Activated naive CD8-positive, alpha-beta T cell treated with anti-CD3 and anti-CD28 coated beads, Interleukin-2, amount 10 ng/mL, durations not matched to agents 7 days and 5 days (primary cell): ENCODE measurements at regions not wholly inside any gene's neighbourhood (a gene's known extent, or its start where the extent isn't known, plus 50 kb on each side); places are given as distances from the start of the nearest gene placed in this dataset.
"Not testable (repeated sequence)": the region's sequence is repeated elsewhere in the genome, so short reads cannot be mapped to it uniquely, and the experiment has no call there.

Source experiments
- ATAC-seq: fragments of 150-1000 bp; cut with Tn5 transposase; one replicate; pipeline ENCODE4 v1.10.0; 2021; ENCODE audit warnings: low read depth, moderate library complexity
- POLR2A ChIA-PET: fragments of 350-600 bp; sonication (Branson Sonifier 250); formaldehyde crosslinking; loops from one replicate; lab custom pipeline; 2021; ENCODE audit warnings: antibody characterized with exemption; lab: Charles Lee
- DNase-seq: peaks from one replicate; pipeline ENCODE4 v3.0.0; 2021
- H3K27ac Mint-ChIP-seq: one replicate; pipeline ENCODE4 v1.8.0; 2022; ENCODE audit warnings: mild to moderate bottlenecking, mixed read lengths
- H3K27me3 Mint-ChIP-seq: one replicate; pipeline ENCODE4 v1.8.0; 2022; ENCODE audit warnings: mild to moderate bottlenecking, moderate library complexity, mixed read lengths
- H3K36me3 Mint-ChIP-seq: one replicate; pipeline ENCODE4 v1.8.0; 2021; ENCODE audit warnings: mild to moderate bottlenecking, mixed read lengths
- H3K4me1 Mint-ChIP-seq: one replicate; pipeline ENCODE4 v1.8.0; 2021; ENCODE audit warnings: mixed read lengths
- H3K4me3 Mint-ChIP-seq: one replicate; pipeline ENCODE4 v1.8.0; 2022; ENCODE audit warnings: mild to moderate bottlenecking, moderate library complexity, mixed read lengths
- H3K9me3 Mint-ChIP-seq: one replicate; pipeline ENCODE4 v1.8.0; 2021; ENCODE audit warnings: mixed read lengths

DNA sequence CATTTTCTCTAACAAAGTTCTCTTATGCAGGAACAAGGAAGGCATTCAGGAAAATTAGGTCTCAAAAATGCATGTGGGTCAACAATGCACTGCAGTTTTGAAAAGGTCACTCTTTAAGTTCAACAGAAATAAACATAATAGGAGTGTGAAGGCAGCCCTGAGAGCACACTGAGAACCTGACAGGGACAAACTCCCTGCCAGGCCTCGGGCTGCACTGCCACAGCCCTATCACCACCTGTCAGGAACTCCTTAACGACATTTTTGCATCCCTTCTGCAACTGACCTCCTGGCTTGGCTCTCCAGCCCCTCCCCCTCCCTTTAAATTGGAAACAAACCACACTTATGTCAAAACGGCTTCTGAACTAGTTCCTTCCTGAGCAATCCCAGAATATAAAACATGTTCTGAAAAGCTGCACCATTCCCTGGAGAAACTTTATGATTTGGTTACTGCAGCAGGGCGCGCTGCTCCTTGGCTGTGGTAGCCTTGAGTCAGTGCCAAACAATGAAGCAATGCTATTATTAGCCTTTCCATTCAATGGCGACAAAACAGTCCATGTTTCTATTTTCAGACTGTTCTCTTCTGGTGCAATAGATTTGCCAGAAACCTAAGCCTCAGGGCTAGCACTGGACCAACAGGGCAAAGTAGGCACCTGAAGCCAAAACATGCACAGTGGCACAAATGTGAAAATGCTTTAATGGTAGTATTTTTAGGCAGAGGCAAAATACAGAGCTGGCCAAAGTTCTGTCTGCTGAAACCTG is 160.1 kb upstream of the ZNF608 start:
- POLR2A ChIA-PET: no interaction called here
- peaks cover 11% of the 10 kb centered on the region for H3K4me1 Mint-ChIP-seq
- no peak overlapping the region for H3K27ac Mint-ChIP-seq
- ATAC-seq (no peak), DNase-seq (no peak)
- no peak overlapping the region for H3K4me3 Mint-ChIP-seq
- H3K9me3 Mint-ChIP-seq: peaks cover 2% of the 10 kb centered on the region
- H3K36me3 Mint-ChIP-seq: no peaks in the 10 kb centered on the region
- peaks cover 4% of the 10 kb centered on the region for H3K27me3 Mint-ChIP-seq

- no peak for DNase-seq
- Mint-ChIP-seq H3K27me3 (peaks cover 4% of the 10 kb centered on the region), H3K9me3 (peaks cover 2% of the 10 kb centered on the region), H3K4me1 (peaks cover 9% of the 10 kb centered on the region), H3K27ac (no peak overlapping the region), H3K4me3 (no peak overlapping the region), H3K36me3 (no peaks in the 10 kb centered on the region)
- POLR2A ChIA-PET: no interaction called here
- no peak for ATAC-seq
These were observed 160.7 kb upstream of the ZNF608 start for GRCh38 chr5:124907098-124907644.

GRCh38 chr5:124908581-124909451 is 162.4 kb upstream of the ZNF608 start:
- Mint-ChIP-seq H3K9me3 (no peaks in the 10 kb centered on the region), H3K4me3 (no peak overlapping the region), H3K27me3 (peaks cover 3% of the 10 kb centered on the region), H3K36me3 (no peaks in the 10 kb centered on the region), H3K4me1 (no peaks in the 10 kb centered on the region), H3K27ac (no peak overlapping the region)
- POLR2A ChIA-PET: interaction anchor here (0.6 kb wide), 1 partner anchor 34 kb away, joined by 3 read pairs; no protein-coding TSS in a partner anchor
- ATAC-seq: no peak
- DNase-seq: no peak

DNA sequence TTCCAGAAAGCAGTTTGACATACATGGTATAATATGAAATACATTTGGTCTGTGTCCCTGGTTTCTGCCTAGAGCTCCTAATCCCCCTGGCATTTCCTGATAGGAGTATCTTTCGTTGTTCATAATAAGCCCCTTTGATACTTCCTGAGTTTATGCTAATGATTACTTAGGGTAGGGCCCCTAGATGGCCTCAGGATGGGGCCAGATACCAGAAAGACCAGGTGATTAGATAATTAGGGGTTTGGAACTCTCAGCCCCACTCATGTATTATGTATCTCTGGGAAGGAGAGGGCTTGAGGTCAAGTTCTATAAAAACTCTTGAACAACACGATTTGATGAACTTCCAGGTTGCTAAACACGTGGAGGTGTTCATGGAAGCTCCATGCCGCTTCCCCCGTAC is 163.3 kb upstream of the ZNF608 start:
- POLR2A ChIA-PET: no interaction called here

GRCh38 chr5:124910354-124911016 is 164.0 kb upstream of the ZNF608 start:
- no peak for DNase-seq
- Mint-ChIP-seq H3K27me3 (peaks cover 3% of the 10 kb centered on the region), H3K4me3 (no peak overlapping the region), H3K4me1 (no peaks in the 10 kb centered on the region), H3K36me3 (no peaks in the 10 kb centered on the region), H3K27ac (no peak overlapping the region), H3K9me3 (no peaks in the 10 kb centered on the region)
- POLR2A ChIA-PET: no interaction called here
- no peak for ATAC-seq

More for the DNA sequence above, 163.3 kb upstream of the ZNF608 start:
- ATAC-seq: no peak
- Mint-ChIP-seq H3K36me3 (no peaks in the 10 kb centered on the region), H3K9me3 (no peaks in the 10 kb centered on the region), H3K4me1 (no peaks in the 10 kb centered on the region), H3K4me3 (no peak overlapping the region), H3K27ac (no peak overlapping the region), H3K27me3 (peaks cover 3% of the 10 kb centered on the region)
- DNase-seq: no peak

- Mint-ChIP-seq H3K36me3 (no peaks in the 10 kb centered on the region), H3K4me1 (no peaks in the 10 kb centered on the region), H3K27me3 (peaks cover 9% of the 10 kb centered on the region), H3K27ac (no peak overlapping the region), H3K4me3 (no peak overlapping the region), H3K9me3 (peaks cover 1% of the 10 kb centered on the region)
- DNase-seq: no peak
- POLR2A ChIA-PET: no interaction called here
- ATAC-seq: no peak
These were observed 166.3 kb upstream of the ZNF608 start for GRCh38 chr5:124912638-124913328.

GRCh38 chr5:124913329-124913653 is 166.9 kb upstream of the ZNF608 start:
- H3K36me3 Mint-ChIP-seq: no peaks in the 10 kb centered on the region
- H3K4me3 Mint-ChIP-seq: no peak overlapping the region
- H3K4me1 Mint-ChIP-seq: no peaks in the 10 kb centered on the region

GRCh38 chr5:124916313-124916712 is 169.9 kb upstream of the ZNF608 start:
- H3K9me3 Mint-ChIP-seq, POLR2A ChIA-PET, H3K36me3 Mint-ChIP-seq, DNase-seq, H3K27me3 Mint-ChIP-seq, H3K27ac Mint-ChIP-seq, H3K4me1 Mint-ChIP-seq, H3K4me3 Mint-ChIP-seq, ATAC-seq: not testable (repeated sequence)

More at GRCh38 chr5:124913329-124913653, 166.9 kb upstream of the ZNF608 start:
- peaks cover 9% of the 10 kb centered on the region for H3K27me3 Mint-ChIP-seq
- DNase-seq (no peak), ATAC-seq (no peak)
- POLR2A ChIA-PET: no interaction called here
- H3K9me3 Mint-ChIP-seq: peaks cover 1% of the 10 kb centered on the region
- H3K27ac Mint-ChIP-seq: no peak overlapping the region

DNA sequence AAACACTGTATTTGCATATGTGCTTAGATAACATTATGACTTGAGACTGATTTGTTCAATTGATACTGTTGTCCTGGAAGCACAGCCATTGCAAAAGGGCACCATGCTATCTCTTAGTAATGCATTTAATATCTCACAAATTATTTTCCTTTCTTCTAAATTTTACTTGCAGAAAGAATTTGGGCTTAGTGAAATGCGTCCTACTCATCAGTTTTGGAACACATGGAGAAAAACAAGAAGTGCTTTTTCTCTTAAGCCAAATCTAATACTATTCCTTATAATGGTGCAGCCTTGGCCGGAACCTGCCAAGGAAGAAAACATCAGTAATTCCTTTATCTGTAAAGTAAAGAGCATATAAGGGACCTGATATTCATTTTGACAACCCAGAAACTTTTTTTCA is 172.2 kb upstream of the ZNF608 start:
- POLR2A ChIA-PET: no interaction called here
- Mint-ChIP-seq H3K27ac (no peak overlapping the region), H3K4me1 (no peaks in the 10 kb centered on the region), H3K27me3 (peaks cover 7% of the 10 kb centered on the region), H3K9me3 (peaks cover 1% of the 10 kb centered on the region), H3K4me3 (no peak overlapping the region), H3K36me3 (no peaks in the 10 kb centered on the region)
- ATAC-seq: no peak
- DNase-seq: no peak

DNA sequence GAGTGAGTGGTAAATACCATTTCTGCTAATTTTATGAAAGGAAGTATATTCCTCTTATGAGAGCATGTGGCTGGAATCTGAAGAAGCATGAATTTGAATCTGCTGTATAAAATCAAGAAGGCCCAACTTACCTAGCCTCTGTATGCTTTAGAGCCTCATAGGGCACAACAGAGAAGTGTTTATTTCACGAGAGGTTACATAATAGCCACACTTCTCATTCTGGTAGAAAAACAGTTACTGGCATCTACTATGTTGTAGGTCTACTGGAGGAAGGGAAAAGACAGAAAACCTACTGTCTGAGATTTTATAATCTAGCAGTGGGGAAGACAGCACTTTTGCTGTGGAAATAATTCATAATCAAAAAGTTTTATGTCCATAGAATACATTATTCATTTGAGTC is 172.6 kb upstream of the ZNF608 start:
- no peak overlapping the region for H3K4me3 Mint-ChIP-seq
- H3K36me3 Mint-ChIP-seq: no peaks in the 10 kb centered on the region
- DNase-seq (no peak), ATAC-seq (no peak)
- no peaks in the 10 kb centered on the region for H3K4me1 Mint-ChIP-seq
- peaks cover 7% of the 10 kb centered on the region for H3K27me3 Mint-ChIP-seq
- H3K9me3 Mint-ChIP-seq: peaks cover 1% of the 10 kb centered on the region
- POLR2A ChIA-PET: no interaction called here
- no peak overlapping the region for H3K27ac Mint-ChIP-seq

GRCh38 chr5:124919747-124920525 is 173.5 kb upstream of the ZNF608 start:
- ATAC-seq: no peak
- Mint-ChIP-seq H3K4me3 (no peak overlapping the region), H3K27ac (no peak overlapping the region), H3K9me3 (peaks cover 1% of the 10 kb centered on the region), H3K36me3 (no peaks in the 10 kb centered on the region), H3K4me1 (no peaks in the 10 kb centered on the region), H3K27me3 (peaks cover 7% of the 10 kb centered on the region)
- POLR2A ChIA-PET: no interaction called here
- no peak for DNase-seq

GRCh38 chr5:124920909-124921666 is 174.6 kb upstream of the ZNF608 start:
- Mint-ChIP-seq H3K9me3 (peaks cover 3% of the 10 kb centered on the region), H3K27ac (no peak overlapping the region), H3K36me3 (no peaks in the 10 kb centered on the region), H3K27me3 (peaks cover 6% of the 10 kb centered on the region), H3K4me1 (no peaks in the 10 kb centered on the region), H3K4me3 (no peak overlapping the region)
- DNase-seq (no peak), ATAC-seq (no peak)
- POLR2A ChIA-PET: no interaction called here
